Sigmoid colon (tissue), 4 donors: ENCODE measurements at regions not wholly inside any gene's neighbourhood (a gene's known extent, or its start where the extent isn't known, plus 50 kb on each side); places are given as distances from the start of the nearest gene placed in this dataset.

Experiments used
- EP300 ChIP-seq, 4 donors: sonication (generic); formaldehyde crosslinking; IDR thresholded peaks; one replicate each; pipeline ENCODE4 v1.6.1; 2017; ENCODE audit warnings: antibody characterized with exemption in 4 of 4
- POLR2A ChIP-seq, 2 donors: fragments of 450-650 bp; IDR thresholded peaks; one replicate each; pipeline ENCODE4 v1.6.1; 2016; ENCODE audit warnings: antibody characterized with exemption in 2 of 2, mild to moderate bottlenecking in 2 of 2, moderate library complexity in 2 of 2
- TF ChIP-seq, protein P1 (sequence below), 4 experiments: fragments of 450-650 bp in 3 of 4; fragments of 200-600 bp in 1 of 4; IDR thresholded peaks; one replicate each; pipeline ENCODE4 v1.5.1; 2016 to 2019; ENCODE audit warnings: antibody characterized with exemption in 4 of 4, mild to moderate bottlenecking in 3 of 4, moderate library complexity in 2 of 4

DNA sequence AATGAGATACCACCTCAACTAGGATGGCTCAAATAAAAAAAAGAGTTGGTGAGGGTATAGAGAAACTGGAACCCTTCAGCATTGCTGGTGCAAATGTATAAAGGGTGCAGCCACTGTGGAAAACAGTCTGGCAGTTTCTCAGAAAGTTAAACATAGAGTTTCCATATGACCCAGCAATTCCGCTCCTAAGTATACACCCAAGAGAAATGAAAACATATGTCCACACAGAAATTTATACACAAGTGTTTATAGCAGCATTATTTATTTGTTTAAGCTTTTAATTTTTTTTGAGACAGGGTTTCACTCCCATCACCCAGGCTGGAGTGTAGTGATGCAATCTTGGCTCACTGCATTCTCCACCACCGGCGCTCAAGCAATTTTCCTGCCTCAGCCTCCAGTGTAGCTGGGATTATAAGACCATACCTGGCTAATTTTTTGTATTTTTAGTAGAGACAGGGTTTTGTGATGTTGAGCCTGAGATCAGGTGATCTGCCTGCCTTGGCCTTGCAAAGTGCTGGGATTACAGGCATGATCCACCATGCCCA lies 118.2 kb upstream of the KIF5B start:
- TF ChIP-seq EP300 (IDR thresholded peaks at IDR 0.05), result no peak
- TF ChIP-seq, protein P1, sequence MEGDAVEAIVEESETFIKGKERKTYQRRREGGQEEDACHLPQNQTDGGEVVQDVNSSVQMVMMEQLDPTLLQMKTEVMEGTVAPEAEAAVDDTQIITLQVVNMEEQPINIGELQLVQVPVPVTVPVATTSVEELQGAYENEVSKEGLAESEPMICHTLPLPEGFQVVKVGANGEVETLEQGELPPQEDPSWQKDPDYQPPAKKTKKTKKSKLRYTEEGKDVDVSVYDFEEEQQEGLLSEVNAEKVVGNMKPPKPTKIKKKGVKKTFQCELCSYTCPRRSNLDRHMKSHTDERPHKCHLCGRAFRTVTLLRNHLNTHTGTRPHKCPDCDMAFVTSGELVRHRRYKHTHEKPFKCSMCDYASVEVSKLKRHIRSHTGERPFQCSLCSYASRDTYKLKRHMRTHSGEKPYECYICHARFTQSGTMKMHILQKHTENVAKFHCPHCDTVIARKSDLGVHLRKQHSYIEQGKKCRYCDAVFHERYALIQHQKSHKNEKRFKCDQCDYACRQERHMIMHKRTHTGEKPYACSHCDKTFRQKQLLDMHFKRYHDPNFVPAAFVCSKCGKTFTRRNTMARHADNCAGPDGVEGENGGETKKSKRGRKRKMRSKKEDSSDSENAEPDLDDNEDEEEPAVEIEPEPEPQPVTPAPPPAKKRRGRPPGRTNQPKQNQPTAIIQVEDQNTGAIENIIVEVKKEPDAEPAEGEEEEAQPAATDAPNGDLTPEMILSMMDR (IDR thresholded peaks at IDR 0.05), result no peak
- TF ChIP-seq POLR2A (IDR thresholded peaks at IDR 0.05), result no peak
